Activated CD8-positive, alpha-beta memory T cell treated with anti-CD3 and anti-CD28 coated beads, Interleukin-2, amount 50 U/mL, for 4 hours (primary cell): ENCODE measurements at regions not wholly inside any gene's neighbourhood (a gene's known extent, or its start where the extent isn't known, plus 50 kb on each side); places are given as distances from the start of the nearest gene placed in this dataset.
"Not testable (repeated sequence)": the region's sequence is repeated elsewhere in the genome, so short reads cannot be mapped to it uniquely, and the experiment has no call there.

ENCODE experiments used
- DNase-seq: peaks from one replicate; pipeline ENCODE4 v3.0.0-alpha.2; 2020

DNA sequence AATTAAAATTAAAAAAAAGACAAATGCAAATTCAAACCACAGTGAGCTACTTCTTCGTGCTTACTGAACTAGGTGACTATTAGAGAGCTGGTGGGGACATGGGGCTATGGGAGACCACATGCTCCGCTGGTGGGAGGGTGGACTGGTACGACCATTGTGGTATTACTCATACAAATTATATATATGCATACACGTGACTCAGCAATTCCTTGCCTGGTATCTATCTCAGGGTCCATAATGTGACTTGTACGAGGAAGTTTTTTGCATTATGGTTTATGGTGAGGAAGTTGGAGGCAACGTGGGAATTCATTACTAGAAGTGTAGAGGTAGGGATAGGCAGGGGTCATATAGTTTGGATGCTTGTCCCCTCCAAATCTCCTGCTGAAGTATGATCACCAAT, 1112.7 kb downstream of the TYW1 start:
- DNase-seq: no peak

DNA sequence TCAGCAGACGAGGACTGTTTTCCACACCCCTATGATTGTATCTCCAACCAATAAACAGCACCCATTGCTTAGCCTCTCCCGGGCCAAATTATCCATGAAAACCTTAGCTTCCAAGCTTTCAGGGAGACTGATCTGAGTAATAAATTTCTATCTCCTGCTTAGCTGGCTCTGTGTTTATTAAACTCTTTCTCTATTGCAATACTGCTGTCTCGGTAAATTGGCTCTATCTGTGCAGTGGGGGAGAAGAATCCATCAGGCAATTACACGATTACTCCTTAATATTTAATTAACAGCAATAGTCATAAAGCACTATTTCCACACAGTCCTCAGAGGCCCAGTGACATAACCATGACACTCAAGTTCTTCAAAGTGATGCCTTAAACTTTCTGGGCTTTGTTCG, 1122.8 kb downstream of the TYW1 start:
- no peak for DNase-seq

GRCh38 chr7:68121056-68121455, 1124.4 kb downstream of the TYW1 start:
- no peak for DNase-seq

GRCh38 chr7:68121655-68122054, 1125.0 kb downstream of the TYW1 start:
- DNase-seq: no peak

DNA sequence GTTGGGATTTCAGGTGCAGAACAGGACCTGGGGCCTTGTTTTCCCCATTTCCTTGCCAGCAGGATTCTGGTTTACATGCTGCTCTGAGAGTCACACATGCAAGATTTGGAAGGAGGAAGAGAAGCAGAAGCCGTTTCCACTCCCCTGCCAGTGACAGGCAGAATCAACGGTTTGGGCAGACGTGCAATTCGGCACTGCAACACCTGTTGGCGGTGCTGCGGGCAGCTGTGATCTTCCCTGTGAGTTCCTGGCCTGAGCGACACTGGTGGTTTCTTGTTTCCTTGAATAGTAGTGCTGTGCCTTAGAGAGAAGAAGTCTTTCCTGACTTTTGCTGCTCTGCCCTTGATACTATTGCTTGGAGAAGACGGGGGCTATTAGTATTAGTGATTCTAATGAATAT, 1126.2 kb downstream of the TYW1 start:
- no peak for DNase-seq

DNA sequence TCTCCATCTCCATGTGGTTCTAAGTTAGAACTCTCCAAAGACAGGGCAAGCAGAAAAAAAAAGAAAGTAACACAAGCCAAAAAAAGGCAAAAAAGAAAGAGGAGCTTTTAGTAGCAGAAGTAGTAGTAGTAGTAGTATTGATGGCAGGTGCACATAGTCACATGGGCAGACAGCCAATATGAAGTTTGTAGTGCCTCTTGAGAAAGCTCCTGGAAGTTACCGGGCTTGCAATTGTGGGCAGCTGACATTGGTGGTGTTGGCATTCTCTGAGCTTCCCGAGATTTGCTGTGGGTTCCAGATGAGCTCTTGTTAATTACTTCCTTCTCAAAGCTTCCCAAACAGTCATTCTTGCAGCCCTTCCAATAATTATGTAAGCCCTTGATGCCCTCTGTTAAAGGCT, 1128.5 kb downstream of the TYW1 start:
- DNase-seq: no peak

- no peak for DNase-seq
Observed at GRCh38 chr7:68133045-68133444, 1136.4 kb downstream of the TYW1 start.

- no peak for DNase-seq
Observed at GRCh38 chr7:68143345-68143744, 1146.7 kb downstream of the TYW1 start.

GRCh38 chr7:68146983-68147382, 1150.3 kb downstream of the TYW1 start:
- no peak for DNase-seq

DNA sequence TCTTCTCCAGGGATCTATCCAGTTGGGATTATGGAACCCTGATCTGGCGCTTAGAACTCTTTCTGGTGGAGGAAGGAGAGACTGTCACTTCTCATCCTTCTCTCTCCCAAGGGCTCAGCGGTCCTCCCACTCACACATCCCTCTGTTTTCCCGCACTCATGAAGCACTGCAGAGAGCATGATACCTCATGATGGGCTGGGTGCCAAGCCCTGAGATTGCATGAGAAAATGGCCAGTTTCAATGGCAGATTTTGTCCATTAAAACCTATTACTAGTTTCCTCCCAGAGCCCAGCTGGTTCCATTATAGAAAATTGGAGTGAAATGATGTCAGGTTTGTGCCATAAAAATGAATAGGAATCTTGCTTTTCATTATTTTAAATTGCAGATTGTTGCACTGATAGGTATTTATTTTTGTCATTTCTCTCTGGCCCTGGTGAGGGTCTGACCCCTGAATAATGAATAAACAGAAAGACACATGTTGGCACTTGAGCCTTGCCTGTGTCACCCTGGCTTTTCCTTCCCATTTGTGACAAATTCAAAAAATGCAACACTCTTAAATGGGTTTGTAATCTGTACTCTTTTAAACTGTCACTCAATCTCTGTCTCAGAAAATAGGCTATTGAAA, 1151.1 kb downstream of the TYW1 start:
- no peak for DNase-seq

GRCh38 chr7:68148440-68148839, 1151.8 kb downstream of the TYW1 start:
- DNase-seq: no peak

DNA sequence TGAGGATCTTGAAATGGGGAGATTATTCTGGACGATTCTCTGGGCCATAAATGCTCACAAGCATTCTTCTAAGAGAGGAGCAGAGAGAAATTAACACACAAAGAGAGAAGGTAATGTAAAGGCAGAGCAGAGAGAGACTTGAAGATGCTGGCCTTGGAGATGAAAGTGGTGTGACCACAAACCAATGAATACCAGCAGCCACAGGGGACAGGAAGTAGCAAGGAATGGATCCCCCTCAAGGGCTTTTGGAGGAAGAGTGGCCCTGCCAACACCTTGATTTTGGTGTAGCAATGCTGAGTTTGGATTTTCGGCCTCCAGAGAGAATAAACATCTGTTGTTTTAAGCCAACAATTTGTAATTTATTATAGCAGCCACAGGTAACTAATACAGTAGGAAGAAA, 1155.6 kb downstream of the TYW1 start:
- DNase-seq: no peak

GRCh38 chr7:68155676-68156075, 1159.0 kb downstream of the TYW1 start:
- DNase-seq: no peak

- no peak for DNase-seq
Observed at GRCh38 chr7:68158686-68159295, 1162.2 kb downstream of the TYW1 start.

- no peak for DNase-seq
Observed at GRCh38 chr7:68162712-68163111, 1166.1 kb downstream of the TYW1 start.

- DNase-seq: no peak
Observed at GRCh38 chr7:68166525-68166924, 1169.9 kb downstream of the TYW1 start.

DNA sequence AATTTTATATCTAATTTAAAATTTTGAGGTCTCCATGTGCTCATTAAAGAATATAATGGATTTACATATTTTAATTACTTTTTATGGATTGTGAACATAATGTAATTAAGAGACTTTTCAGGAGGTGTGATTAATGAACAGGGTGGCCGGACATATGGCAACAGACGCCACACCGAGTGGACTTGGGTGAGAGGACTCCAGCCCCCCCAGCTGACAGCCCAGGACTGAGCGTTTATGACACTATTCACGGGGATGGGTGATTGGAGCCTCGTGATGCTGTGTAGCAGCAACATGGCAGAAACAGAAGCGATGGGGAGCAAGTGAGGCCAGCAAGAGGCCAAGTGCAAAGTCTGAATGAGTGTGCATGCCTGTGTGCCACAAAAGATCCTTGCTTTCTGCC, 1176.9 kb downstream of the TYW1 start:
- DNase-seq: no peak

- DNase-seq: no peak
Observed at GRCh38 chr7:68176974-68177373, 1180.3 kb downstream of the TYW1 start.

DNA sequence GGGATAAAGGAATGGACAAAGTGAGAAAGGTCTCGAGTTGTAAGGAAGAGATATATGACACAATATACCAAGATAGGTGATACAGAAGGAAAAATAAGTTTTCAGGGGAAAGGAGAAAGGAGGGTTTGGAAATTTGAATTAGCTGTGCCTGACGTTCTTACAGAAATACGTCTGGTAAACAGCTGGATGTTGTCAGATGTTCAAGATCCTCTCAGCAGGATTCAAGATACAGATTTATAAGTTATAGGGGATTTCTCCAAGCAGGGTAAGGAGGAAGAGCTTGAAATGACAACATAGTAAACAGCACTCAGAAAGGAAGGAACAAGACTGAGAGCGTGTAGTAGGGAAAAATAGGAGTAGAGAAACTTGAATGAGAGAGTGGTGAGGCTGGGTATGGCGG, 1184.1 kb downstream of the TYW1 start:
- DNase-seq: no peak

- DNase-seq: no peak
Observed at GRCh38 chr7:68183176-68183575, 1186.5 kb downstream of the TYW1 start.

- DNase-seq: no peak
Observed at GRCh38 chr7:68185631-68186456, 1189.2 kb downstream of the TYW1 start.

GRCh38 chr7:68187532-68187931, 1190.9 kb downstream of the TYW1 start:
- DNase-seq: no peak

- no peak for DNase-seq
Observed at GRCh38 chr7:68192941-68193340, 1196.3 kb downstream of the TYW1 start.

- DNase-seq: not testable (repeated sequence)
Observed at GRCh38 chr7:68195642-68196041, 1199.0 kb downstream of the TYW1 start.
